ENCODE measurements at regions not wholly inside any gene's neighbourhood (a gene's known extent, or its start where the extent isn't known, plus 50 kb on each side); places are given as distances from the start of the nearest gene placed in this dataset.

- no peak for DNase-seq
- no peak overlapping the region for H3K4me3 ChIP-seq
- H3K27me3 ChIP-seq, result no peaks in the 10 kb centered on the region
- TF ChIP-seq CTCF (IDR thresholded peaks at IDR 0.05), result no peak
- TF ChIP-seq POLR2A (IDR thresholded peaks at IDR 0.05), result no peak
- H3K36me3 ChIP-seq, result no peaks in the 10 kb centered on the region
- ATAC-seq, result peak in 1 of 4 donors; percentile 38
- no peaks in the 10 kb centered on the region for H3K4me1 ChIP-seq
- no peak overlapping the region for H3K27ac ChIP-seq
- H3K9me3 ChIP-seq, result no peaks in the 10 kb centered on the region
- 29 to 37% (median 31%) methylated on average over 3 of the region's 3 CpGs for WGBS, 4 donors
- intact Hi-C loops (cut with DNase I), result no loop called here
Observed at GRCh38 chr1:73593364-73593763, 604.6 kb downstream of the LRRIQ3 start.

GRCh38 chr1:73587080-73587479 lies 610.9 kb downstream of the LRRIQ3 start:
- Histone ChIP-seq H3K4me3 (no peak overlapping the region), H3K27me3 (no peaks in the 10 kb centered on the region), H3K27ac (no peak overlapping the region), H3K36me3 (no peaks in the 10 kb centered on the region), H3K4me1 (no peaks in the 10 kb centered on the region), H3K9me3 (no peaks in the 10 kb centered on the region)
- intact Hi-C loops (cut with DNase I), result no loop called here
- no peak for DNase-seq
- TF ChIP-seq CTCF (IDR thresholded peaks at IDR 0.05) (no peak), POLR2A (IDR thresholded peaks at IDR 0.05) (no peak)
- WGBS, 4 donors, result 94 to 100% (median 97%) methylated on average over 1 of the region's 1 CpG
- no peak for ATAC-seq

- H3K27ac ChIP-seq, result no peak overlapping the region
- ATAC-seq (no peak), DNase-seq (no peak)
- no peaks in the 10 kb centered on the region for H3K9me3 ChIP-seq
- H3K36me3 ChIP-seq, result no peaks in the 10 kb centered on the region
- intact Hi-C loops (cut with DNase I), result no loop called here
- 97 to 100% (median 99%) methylated on average over 1 of the region's 1 CpG for WGBS, 4 donors
- no peaks in the 10 kb centered on the region for H3K4me1 ChIP-seq
- H3K27me3 ChIP-seq, result no peaks in the 10 kb centered on the region
- no peak overlapping the region for H3K4me3 ChIP-seq
- no peak for TF ChIP-seq CTCF (IDR thresholded peaks at IDR 0.05)
- TF ChIP-seq POLR2A (IDR thresholded peaks at IDR 0.05), result no peak
Observed at GRCh38 chr1:73577206-73577605, 620.8 kb downstream of the LRRIQ3 start.

- no peak overlapping the region for H3K27ac ChIP-seq
- H3K9me3 ChIP-seq, result no peaks in the 10 kb centered on the region
- H3K27me3 ChIP-seq, result no peaks in the 10 kb centered on the region
- intact Hi-C loops (cut with DNase I), result no loop called here
- H3K4me1 ChIP-seq, result no peaks in the 10 kb centered on the region
- no peak overlapping the region for H3K4me3 ChIP-seq
- 68 to 79% (median 76%) methylated on average over 2 of the region's 2 CpGs for WGBS, 4 donors
- TF ChIP-seq POLR2A (IDR thresholded peaks at IDR 0.05), result no peak
- no peak for TF ChIP-seq CTCF (IDR thresholded peaks at IDR 0.05)
- DNase-seq (no peak), ATAC-seq (no peak)
- no peaks in the 10 kb centered on the region for H3K36me3 ChIP-seq
Observed at GRCh38 chr1:73576083-73576482, 621.9 kb downstream of the LRRIQ3 start.

All from heart left ventricle (tissue), 16 donors.